SK-N-SH treated with all-trans-retinoic acid at 6 μM for 48 hours (cell line): ENCODE measurements at regions not wholly inside any gene's neighbourhood (a gene's known extent, or its start where the extent isn't known, plus 50 kb on each side); places are given as distances from the start of the nearest gene placed in this dataset.

Experiments
- GLIS3 ChIP-seq: fragments of 250-450 bp; sonication (Bioruptor Pico); IDR thresholded peaks from 2 replicates; pipeline ENCODE4 v1.5.0; 2020; ENCODE audit warnings: mild to moderate bottlenecking, moderate library complexity
- SNAI2 ChIP-seq: fragments of 250-450 bp; sonication (Bioruptor Pico); IDR thresholded peaks from 2 replicates; pipeline ENCODE4 v1.5.0; 2020; ENCODE audit warnings: mild to moderate bottlenecking, moderate library complexity
- TCF4 ChIP-seq: fragments of 250-450 bp; sonication (Bioruptor Pico); IDR thresholded peaks from 2 replicates; pipeline ENCODE4 v1.8.0; 2021; ENCODE audit warnings: mild to moderate bottlenecking, moderate library complexity, borderline replicate concordance
- ZNF8 ChIP-seq: fragments of 450-650 bp; formaldehyde crosslinking; IDR thresholded peaks from 2 replicates; pipeline ENCODE4 v1.5.0; 2020; ENCODE audit warnings: mild to moderate bottlenecking, moderate library complexity
- TF ChIP-seq, protein P1 (sequence below): fragments of 250-450 bp; sonication (Bioruptor Pico); IDR thresholded peaks from 2 replicates; pipeline ENCODE4 v1.5.1; 2021; ENCODE audit warnings: mild to moderate bottlenecking, moderate library complexity
- TF ChIP-seq, protein P2 (sequence below): fragments of 250-450 bp; sonication (Bioruptor Pico); IDR thresholded peaks from 2 replicates; pipeline ENCODE4 v1.8.0; 2020; ENCODE audit warnings: mild to moderate bottlenecking, moderate library complexity, borderline replicate concordance

DNA sequence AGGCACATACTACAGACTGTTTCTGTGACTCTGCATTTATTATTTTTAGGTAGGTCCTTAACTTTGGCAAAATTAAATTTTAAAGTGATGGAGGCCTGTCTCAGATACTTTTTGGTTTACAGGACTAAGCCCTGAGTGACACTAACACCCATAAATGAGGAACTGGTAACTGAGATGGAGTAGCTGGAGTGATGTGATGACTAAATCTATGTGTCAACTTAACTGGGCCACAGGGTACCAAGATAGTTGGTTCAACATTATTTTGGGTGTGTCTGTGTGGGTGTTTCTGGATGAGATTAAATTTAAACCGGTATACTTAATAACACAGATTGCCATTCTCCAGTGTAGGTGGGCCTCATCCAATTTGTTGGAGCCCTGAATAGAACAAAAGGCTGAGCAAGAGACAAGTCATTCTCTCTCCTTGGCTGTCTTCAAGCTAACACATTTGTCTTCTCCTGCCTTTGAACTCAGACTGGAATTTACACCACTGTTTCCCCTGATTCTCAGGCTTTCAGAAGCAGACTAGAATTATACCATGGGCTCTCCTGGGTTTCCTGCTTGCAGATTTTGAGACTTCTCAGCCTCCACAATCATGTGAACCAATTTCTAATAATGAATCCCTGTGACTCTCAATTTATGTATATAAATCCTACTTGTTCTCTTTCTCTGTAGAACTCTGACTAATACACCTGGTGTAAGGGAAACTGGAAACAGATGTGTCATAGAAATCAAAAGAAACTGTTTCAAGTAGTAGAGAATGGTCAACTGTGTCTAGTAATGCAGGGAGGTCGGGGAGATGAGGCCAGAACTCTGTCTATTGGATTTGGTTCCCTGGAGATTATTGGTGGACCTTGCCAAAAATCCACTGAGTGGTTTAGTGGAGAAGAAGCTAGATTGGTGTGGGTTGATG is 579.2 kb downstream of the EPM2A start:
- no peak for TF ChIP-seq SNAI2 (CRISPR knock-in tag)
- TF ChIP-seq, protein P1, sequence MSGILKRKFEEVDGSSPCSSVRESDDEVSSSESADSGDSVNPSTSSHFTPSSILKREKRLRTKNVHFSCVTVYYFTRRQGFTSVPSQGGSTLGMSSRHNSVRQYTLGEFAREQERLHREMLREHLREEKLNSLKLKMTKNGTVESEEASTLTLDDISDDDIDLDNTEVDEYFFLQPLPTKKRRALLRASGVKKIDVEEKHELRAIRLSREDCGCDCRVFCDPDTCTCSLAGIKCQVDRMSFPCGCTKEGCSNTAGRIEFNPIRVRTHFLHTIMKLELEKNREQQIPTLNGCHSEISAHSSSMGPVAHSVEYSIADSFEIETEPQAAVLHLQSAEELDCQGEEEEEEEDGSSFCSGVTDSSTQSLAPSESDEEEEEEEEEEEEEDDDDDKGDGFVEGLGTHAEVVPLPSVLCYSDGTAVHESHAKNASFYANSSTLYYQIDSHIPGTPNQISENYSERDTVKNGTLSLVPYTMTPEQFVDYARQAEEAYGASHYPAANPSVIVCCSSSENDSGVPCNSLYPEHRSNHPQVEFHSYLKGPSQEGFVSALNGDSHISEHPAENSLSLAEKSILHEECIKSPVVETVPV (CRISPR knock-in tag), result no peak
- no peak for TF ChIP-seq GLIS3 (CRISPR knock-in tag)
- no peak for TF ChIP-seq TCF4 (CRISPR knock-in tag)
- no peak for TF ChIP-seq ZNF8 (CRISPR knock-in tag)
- TF ChIP-seq, protein P2, sequence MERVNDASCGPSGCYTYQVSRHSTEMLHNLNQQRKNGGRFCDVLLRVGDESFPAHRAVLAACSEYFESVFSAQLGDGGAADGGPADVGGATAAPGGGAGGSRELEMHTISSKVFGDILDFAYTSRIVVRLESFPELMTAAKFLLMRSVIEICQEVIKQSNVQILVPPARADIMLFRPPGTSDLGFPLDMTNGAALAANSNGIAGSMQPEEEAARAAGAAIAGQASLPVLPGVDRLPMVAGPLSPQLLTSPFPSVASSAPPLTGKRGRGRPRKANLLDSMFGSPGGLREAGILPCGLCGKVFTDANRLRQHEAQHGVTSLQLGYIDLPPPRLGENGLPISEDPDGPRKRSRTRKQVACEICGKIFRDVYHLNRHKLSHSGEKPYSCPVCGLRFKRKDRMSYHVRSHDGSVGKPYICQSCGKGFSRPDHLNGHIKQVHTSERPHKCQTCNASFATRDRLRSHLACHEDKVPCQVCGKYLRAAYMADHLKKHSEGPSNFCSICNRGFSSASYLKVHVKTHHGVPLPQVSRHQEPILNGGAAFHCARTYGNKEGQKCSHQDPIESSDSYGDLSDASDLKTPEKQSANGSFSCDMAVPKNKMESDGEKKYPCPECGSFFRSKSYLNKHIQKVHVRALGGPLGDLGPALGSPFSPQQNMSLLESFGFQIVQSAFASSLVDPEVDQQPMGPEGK (CRISPR knock-in tag), result no peak
